ENCODE measurements at regions not wholly inside any gene's neighbourhood (a gene's known extent, or its start where the extent isn't known, plus 50 kb on each side); places are given as distances from the start of the nearest gene placed in this dataset.

DNA sequence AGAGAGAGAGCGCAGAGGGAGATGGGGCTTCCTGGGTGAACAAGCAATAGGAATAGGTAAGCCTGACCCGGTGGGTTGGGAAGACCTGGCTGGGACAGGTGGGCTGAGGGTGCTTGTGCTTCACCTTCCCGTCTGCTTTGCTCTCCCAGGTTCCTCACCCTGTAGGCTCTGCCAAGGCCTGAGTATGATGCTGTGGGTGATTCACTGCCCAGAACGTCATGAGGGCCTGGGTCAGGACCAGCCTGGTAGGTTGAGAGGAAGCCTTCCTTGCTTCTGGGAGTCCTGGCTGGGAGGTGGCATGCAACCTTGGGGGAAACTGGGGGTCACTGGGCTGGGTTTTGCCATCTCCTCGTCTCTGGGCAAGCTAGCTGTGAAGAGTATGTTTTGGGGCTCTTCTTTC, 220.2 kb upstream of the APCDD1 start:
- TF ChIP-seq, protein P1, sequence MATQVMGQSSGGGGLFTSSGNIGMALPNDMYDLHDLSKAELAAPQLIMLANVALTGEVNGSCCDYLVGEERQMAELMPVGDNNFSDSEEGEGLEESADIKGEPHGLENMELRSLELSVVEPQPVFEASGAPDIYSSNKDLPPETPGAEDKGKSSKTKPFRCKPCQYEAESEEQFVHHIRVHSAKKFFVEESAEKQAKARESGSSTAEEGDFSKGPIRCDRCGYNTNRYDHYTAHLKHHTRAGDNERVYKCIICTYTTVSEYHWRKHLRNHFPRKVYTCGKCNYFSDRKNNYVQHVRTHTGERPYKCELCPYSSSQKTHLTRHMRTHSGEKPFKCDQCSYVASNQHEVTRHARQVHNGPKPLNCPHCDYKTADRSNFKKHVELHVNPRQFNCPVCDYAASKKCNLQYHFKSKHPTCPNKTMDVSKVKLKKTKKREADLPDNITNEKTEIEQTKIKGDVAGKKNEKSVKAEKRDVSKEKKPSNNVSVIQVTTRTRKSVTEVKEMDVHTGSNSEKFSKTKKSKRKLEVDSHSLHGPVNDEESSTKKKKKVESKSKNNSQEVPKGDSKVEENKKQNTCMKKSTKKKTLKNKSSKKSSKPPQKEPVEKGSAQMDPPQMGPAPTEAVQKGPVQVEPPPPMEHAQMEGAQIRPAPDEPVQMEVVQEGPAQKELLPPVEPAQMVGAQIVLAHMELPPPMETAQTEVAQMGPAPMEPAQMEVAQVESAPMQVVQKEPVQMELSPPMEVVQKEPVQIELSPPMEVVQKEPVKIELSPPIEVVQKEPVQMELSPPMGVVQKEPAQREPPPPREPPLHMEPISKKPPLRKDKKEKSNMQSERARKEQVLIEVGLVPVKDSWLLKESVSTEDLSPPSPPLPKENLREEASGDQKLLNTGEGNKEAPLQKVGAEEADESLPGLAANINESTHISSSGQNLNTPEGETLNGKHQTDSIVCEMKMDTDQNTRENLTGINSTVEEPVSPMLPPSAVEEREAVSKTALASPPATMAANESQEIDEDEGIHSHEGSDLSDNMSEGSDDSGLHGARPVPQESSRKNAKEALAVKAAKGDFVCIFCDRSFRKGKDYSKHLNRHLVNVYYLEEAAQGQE (IDR thresholded peaks at IDR 0.05; ENCODE audit: borderline replicate concordance): no peak
- TF ChIP-seq, protein P2, sequence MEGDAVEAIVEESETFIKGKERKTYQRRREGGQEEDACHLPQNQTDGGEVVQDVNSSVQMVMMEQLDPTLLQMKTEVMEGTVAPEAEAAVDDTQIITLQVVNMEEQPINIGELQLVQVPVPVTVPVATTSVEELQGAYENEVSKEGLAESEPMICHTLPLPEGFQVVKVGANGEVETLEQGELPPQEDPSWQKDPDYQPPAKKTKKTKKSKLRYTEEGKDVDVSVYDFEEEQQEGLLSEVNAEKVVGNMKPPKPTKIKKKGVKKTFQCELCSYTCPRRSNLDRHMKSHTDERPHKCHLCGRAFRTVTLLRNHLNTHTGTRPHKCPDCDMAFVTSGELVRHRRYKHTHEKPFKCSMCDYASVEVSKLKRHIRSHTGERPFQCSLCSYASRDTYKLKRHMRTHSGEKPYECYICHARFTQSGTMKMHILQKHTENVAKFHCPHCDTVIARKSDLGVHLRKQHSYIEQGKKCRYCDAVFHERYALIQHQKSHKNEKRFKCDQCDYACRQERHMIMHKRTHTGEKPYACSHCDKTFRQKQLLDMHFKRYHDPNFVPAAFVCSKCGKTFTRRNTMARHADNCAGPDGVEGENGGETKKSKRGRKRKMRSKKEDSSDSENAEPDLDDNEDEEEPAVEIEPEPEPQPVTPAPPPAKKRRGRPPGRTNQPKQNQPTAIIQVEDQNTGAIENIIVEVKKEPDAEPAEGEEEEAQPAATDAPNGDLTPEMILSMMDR (IDR thresholded peaks at IDR 0.05; ENCODE audit: poor library complexity, severe bottlenecking): no peak
- TF ChIP-seq TAF1 (IDR thresholded peaks at IDR 0.05; ENCODE audit: low read depth): no peak
- TF ChIP-seq EZH2 (IDR thresholded peaks at IDR 0.05; ENCODE audit: borderline replicate concordance, insufficient read depth, low read length, poor library complexity, severe bottlenecking): no peak
